GM23338 (cell line): ENCODE measurements at regions not wholly inside any gene's neighbourhood (a gene's known extent, or its start where the extent isn't known, plus 50 kb on each side); places are given as distances from the start of the nearest gene placed in this dataset.
A peak's percentile ranks its signal among the peaks of the same experiment; 100 is the strongest.

Experiments
- ATAC-seq: fragments of 200-7000 bp; cut with Tn5 transposase; 3 replicates; pipeline ENCODE4 v1.9.1; 2020
- DNase-seq: peaks from one replicate; pipeline ENCODE4 v3.0.0-alpha.2; 2015; ENCODE audit warnings: low spot score
- H2AFZ ChIP-seq: fragments of 200-600 bp; sonication (generic); 2 replicates; pipeline ENCODE4 v1.8.0; 2016; ENCODE audit warnings: antibody characterized with exemption, mild to moderate bottlenecking, moderate library complexity
- H3F3A ChIP-seq: fragments of 200-600 bp; sonication (generic); replicated peaks from 2 replicates; pipeline ENCODE4 v1.8.0; 2017; ENCODE audit warnings: antibody characterized with exemption, mixed run types, low read depth
- H3K27ac ChIP-seq: fragments of 200-600 bp; sonication (generic); 2 replicates; pipeline ENCODE4 v1.6.1; 2016; ENCODE audit warnings: low read depth
- H3K27me3 ChIP-seq: fragments of 200-600 bp; sonication (generic); 2 replicates; pipeline ENCODE4 v1.8.0; 2016; ENCODE audit warnings: mild to moderate bottlenecking, mixed run types, moderate library complexity; ENCODE audit not compliant: insufficient read depth
- H3K36me3 ChIP-seq: fragments of 200-600 bp; sonication (generic); 2 replicates; pipeline ENCODE4 v1.8.0; 2016; ENCODE audit warnings: mild to moderate bottlenecking; ENCODE audit not compliant: insufficient read depth
- H3K4me1 ChIP-seq: fragments of 200-600 bp; sonication (generic); 2 replicates; pipeline ENCODE4 v1.8.0; 2016; ENCODE audit warnings: mild to moderate bottlenecking, moderate library complexity; ENCODE audit not compliant: insufficient read depth
- H3K4me2 ChIP-seq: fragments of 200-600 bp; sonication (generic); 2 replicates; pipeline ENCODE4 v1.7.1; 2017; ENCODE audit warnings: mixed run types
- H3K4me3 ChIP-seq: fragments of 200-600 bp; sonication (generic); 2 replicates; pipeline ENCODE4 v1.6.1; 2016; ENCODE audit warnings: mixed run types
- H3K79me2 ChIP-seq: fragments of 200-600 bp; sonication (generic); replicated peaks from 2 replicates; pipeline ENCODE4 v1.8.0; 2017; ENCODE audit warnings: mild to moderate bottlenecking; ENCODE audit not compliant: insufficient read depth
- H3K9me2 ChIP-seq: fragments of 200-600 bp; sonication (generic); 2 replicates; pipeline ENCODE4 v1.8.0; 2017; ENCODE audit not compliant: insufficient read depth
- H4K20me1 ChIP-seq: fragments of 200-600 bp; sonication (generic); replicated peaks from 2 replicates; pipeline ENCODE4 v1.8.0; 2017; ENCODE audit warnings: mild to moderate bottlenecking; ENCODE audit not compliant: insufficient read depth
- H3K27ac Mint-ChIP-seq: 2 replicates; pipeline ENCODE4 v1.8.0; 2020; ENCODE audit warnings: inconsistent platforms, mild to moderate bottlenecking, moderate library complexity, mixed read lengths
- H3K27me3 Mint-ChIP-seq: 3 replicates; pipeline ENCODE4 v1.8.0; 2022; ENCODE audit warnings: low read depth, mild to moderate bottlenecking, moderate library complexity, mixed read lengths, inconsistent platforms; ENCODE audit not compliant: insufficient read depth, poor library complexity
- H3K36me3 Mint-ChIP-seq: 3 replicates; pipeline ENCODE4 v1.8.0; 2021; ENCODE audit warnings: low read depth, mild to moderate bottlenecking, inconsistent platforms, moderate library complexity, mixed read lengths
- H3K4me1 Mint-ChIP-seq: 3 replicates; pipeline ENCODE4 v1.8.0; 2020; ENCODE audit warnings: mild to moderate bottlenecking, inconsistent platforms, mixed read lengths
- H3K4me3 Mint-ChIP-seq: 3 replicates; pipeline ENCODE4 v1.8.0; 2021; ENCODE audit warnings: moderate library complexity, mild to moderate bottlenecking, inconsistent platforms, mixed read lengths
- H3K9me3 Mint-ChIP-seq: 3 replicates; pipeline ENCODE4 v1.8.0; 2020; ENCODE audit warnings: moderate library complexity, mild to moderate bottlenecking, inconsistent platforms, mixed read lengths
- JUNB ChIP-seq: IDR thresholded peaks from one replicate; pipeline ENCODE4 v1.6.1; 2016; ENCODE audit warnings: antibody characterized with exemption; ENCODE audit not compliant: unreplicated experiment
- NANOG ChIP-seq: IDR thresholded peaks from 2 replicates; pipeline ENCODE4 v1.6.1; 2016; ENCODE audit warnings: antibody characterized with exemption, borderline replicate concordance
- ZNF331 ChIP-seq: fragments of 250-450 bp; sonication (Bioruptor Pico); IDR thresholded peaks from 2 replicates; pipeline ENCODE4 v1.5.0; 2020; ENCODE audit warnings: low read depth, mild to moderate bottlenecking, moderate library complexity
- ZNF462 ChIP-seq: fragments of 250-450 bp; sonication (Bioruptor Pico); IDR thresholded peaks from 2 replicates; pipeline ENCODE4 v1.5.0; 2020; ENCODE audit warnings: mild to moderate bottlenecking, moderate library complexity
- TF ChIP-seq, protein P1 (sequence below), 2 experiments: fragments of 200-600 bp in 1 of 2; sonication (generic) in 1 of 2; conservative IDR thresholded peaks; 2 replicates each; pipeline versions ENCODE4 v1.5.1 to v1.6.1; 2016 to 2017; ENCODE audit warnings: antibody characterized with exemption in 2 of 2, low read depth in 2 of 2, mild to moderate bottlenecking in 2 of 2, moderate library complexity in 1 of 2
- TF ChIP-seq, protein P2 (sequence below): IDR thresholded peaks from one replicate; pipeline ENCODE4 v1.6.1; 2018; ENCODE audit warnings: antibody characterized with exemption; ENCODE audit not compliant: unreplicated experiment

GRCh38 chr12:124470139-124470538 is 97.3 kb downstream of the NCOR2 start (continued):
- no peak for TF ChIP-seq ZNF331 (CRISPR knock-in tag)
- no peak for TF ChIP-seq JUNB
- TF ChIP-seq, protein P1, sequence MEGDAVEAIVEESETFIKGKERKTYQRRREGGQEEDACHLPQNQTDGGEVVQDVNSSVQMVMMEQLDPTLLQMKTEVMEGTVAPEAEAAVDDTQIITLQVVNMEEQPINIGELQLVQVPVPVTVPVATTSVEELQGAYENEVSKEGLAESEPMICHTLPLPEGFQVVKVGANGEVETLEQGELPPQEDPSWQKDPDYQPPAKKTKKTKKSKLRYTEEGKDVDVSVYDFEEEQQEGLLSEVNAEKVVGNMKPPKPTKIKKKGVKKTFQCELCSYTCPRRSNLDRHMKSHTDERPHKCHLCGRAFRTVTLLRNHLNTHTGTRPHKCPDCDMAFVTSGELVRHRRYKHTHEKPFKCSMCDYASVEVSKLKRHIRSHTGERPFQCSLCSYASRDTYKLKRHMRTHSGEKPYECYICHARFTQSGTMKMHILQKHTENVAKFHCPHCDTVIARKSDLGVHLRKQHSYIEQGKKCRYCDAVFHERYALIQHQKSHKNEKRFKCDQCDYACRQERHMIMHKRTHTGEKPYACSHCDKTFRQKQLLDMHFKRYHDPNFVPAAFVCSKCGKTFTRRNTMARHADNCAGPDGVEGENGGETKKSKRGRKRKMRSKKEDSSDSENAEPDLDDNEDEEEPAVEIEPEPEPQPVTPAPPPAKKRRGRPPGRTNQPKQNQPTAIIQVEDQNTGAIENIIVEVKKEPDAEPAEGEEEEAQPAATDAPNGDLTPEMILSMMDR (conservative IDR thresholded peaks at IDR 0.05; ENCODE audit: low read depth in 2 of 2) = no peak
- TF ChIP-seq, protein P2, sequence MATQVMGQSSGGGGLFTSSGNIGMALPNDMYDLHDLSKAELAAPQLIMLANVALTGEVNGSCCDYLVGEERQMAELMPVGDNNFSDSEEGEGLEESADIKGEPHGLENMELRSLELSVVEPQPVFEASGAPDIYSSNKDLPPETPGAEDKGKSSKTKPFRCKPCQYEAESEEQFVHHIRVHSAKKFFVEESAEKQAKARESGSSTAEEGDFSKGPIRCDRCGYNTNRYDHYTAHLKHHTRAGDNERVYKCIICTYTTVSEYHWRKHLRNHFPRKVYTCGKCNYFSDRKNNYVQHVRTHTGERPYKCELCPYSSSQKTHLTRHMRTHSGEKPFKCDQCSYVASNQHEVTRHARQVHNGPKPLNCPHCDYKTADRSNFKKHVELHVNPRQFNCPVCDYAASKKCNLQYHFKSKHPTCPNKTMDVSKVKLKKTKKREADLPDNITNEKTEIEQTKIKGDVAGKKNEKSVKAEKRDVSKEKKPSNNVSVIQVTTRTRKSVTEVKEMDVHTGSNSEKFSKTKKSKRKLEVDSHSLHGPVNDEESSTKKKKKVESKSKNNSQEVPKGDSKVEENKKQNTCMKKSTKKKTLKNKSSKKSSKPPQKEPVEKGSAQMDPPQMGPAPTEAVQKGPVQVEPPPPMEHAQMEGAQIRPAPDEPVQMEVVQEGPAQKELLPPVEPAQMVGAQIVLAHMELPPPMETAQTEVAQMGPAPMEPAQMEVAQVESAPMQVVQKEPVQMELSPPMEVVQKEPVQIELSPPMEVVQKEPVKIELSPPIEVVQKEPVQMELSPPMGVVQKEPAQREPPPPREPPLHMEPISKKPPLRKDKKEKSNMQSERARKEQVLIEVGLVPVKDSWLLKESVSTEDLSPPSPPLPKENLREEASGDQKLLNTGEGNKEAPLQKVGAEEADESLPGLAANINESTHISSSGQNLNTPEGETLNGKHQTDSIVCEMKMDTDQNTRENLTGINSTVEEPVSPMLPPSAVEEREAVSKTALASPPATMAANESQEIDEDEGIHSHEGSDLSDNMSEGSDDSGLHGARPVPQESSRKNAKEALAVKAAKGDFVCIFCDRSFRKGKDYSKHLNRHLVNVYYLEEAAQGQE = no peak

GRCh38 chr12:124469193-124469888 is 98.1 kb downstream of the NCOR2 start:
- peaks cover 79% of the 10 kb centered on the region for H3K36me3 Mint-ChIP-seq
- H3K27me3 Mint-ChIP-seq = peaks cover 11% of the 10 kb centered on the region
- H3K27ac ChIP-seq = no peak overlapping the region
- no peak overlapping the region for H2AFZ ChIP-seq
- no peaks in the 10 kb centered on the region for H3F3A ChIP-seq
- H4K20me1 ChIP-seq = peaks cover 12% of the 10 kb centered on the region
- no peaks in the 10 kb centered on the region for H3K27me3 ChIP-seq
- H3K4me2 ChIP-seq = no peak overlapping the region
- H3K79me2 ChIP-seq = peaks cover 24% of the 10 kb centered on the region
- DNase-seq = peak; percentile 61
- no peaks in the 10 kb centered on the region for H3K4me1 ChIP-seq
- H3K4me3 ChIP-seq = no peak overlapping the region
- ATAC-seq = peak; percentile 70
- no peak overlapping the region for H3K4me3 Mint-ChIP-seq
- H3K36me3 ChIP-seq = peaks cover 21% of the 10 kb centered on the region
- peaks cover 34% of the 10 kb centered on the region for H3K9me3 Mint-ChIP-seq
- H3K9me2 ChIP-seq = no peaks in the 10 kb centered on the region
- H3K27ac Mint-ChIP-seq = no peak overlapping the region
- no peaks in the 10 kb centered on the region for H3K4me1 Mint-ChIP-seq
- TF ChIP-seq NANOG (no peak), ZNF462 (CRISPR knock-in tag) (no peak)
- TF ChIP-seq, protein P2 = no peak
